PFSK-1 (cell line): ENCODE measurements at regions not wholly inside any gene's neighbourhood (a gene's known extent, or its start where the extent isn't known, plus 50 kb on each side); places are given as distances from the start of the nearest gene placed in this dataset.

Experiments
- FOXP2 ChIP-seq: optimal IDR thresholded peaks from 2 replicates; pipeline ENCODE3; 2011; ENCODE audit warnings: borderline replicate concordance, control low read depth, inconsistent platforms; ENCODE audit not compliant: insufficient read depth; ENCODE audit errors: extremely low read length, extremely low read depth
- POLR2AphosphoS5 ChIP-seq: IDR thresholded peaks from 2 replicates; pipeline ENCODE4 v1.6.1; 2012; ENCODE audit warnings: low read depth, mild to moderate bottlenecking, control low read depth, low read length, moderate library complexity
- SIN3A ChIP-seq: IDR thresholded peaks from 2 replicates; pipeline ENCODE4 v1.6.1; 2012; ENCODE audit warnings: mild to moderate bottlenecking, low read length, moderate library complexity, borderline replicate concordance; ENCODE audit not compliant: insufficient read depth
- TAF1 ChIP-seq: IDR thresholded peaks from 2 replicates; pipeline ENCODE4 v1.6.1; 2012; ENCODE audit warnings: low read length, control low read depth, borderline replicate concordance; ENCODE audit not compliant: insufficient read depth
- TF ChIP-seq, protein P1 (sequence below), 2 experiments: IDR thresholded peaks; 2 replicates each; pipeline versions ENCODE4 v1.6.1 to v1.8.0; 2011 to 2012; ENCODE audit warnings: low read depth in 2 of 2, low read length in 2 of 2, control low read depth in 1 of 2, inconsistent platforms in 1 of 2, mild to moderate bottlenecking in 1 of 2, moderate library complexity in 1 of 2; ENCODE audit not compliant: insufficient read depth in 1 of 2

DNA sequence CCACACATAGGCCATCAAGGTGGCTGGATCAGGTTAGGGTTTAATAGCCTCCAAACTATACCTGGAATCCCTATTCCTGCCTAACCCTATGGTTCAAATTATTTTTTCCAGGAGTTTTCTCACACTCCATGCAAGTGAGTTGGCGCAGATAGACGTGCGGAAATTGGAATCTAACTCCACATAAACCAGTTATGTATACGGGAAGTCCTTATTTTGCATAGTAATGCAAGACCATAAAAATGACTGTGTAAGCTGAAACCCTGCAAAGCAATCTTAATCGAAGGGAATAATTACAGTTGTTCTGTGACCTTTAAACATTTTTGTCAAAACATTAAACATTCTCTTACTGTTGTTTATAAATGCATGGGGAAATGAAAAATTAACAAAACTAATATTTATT, 200.1 kb upstream of the SIX2 start:
- TF ChIP-seq, protein P1, sequence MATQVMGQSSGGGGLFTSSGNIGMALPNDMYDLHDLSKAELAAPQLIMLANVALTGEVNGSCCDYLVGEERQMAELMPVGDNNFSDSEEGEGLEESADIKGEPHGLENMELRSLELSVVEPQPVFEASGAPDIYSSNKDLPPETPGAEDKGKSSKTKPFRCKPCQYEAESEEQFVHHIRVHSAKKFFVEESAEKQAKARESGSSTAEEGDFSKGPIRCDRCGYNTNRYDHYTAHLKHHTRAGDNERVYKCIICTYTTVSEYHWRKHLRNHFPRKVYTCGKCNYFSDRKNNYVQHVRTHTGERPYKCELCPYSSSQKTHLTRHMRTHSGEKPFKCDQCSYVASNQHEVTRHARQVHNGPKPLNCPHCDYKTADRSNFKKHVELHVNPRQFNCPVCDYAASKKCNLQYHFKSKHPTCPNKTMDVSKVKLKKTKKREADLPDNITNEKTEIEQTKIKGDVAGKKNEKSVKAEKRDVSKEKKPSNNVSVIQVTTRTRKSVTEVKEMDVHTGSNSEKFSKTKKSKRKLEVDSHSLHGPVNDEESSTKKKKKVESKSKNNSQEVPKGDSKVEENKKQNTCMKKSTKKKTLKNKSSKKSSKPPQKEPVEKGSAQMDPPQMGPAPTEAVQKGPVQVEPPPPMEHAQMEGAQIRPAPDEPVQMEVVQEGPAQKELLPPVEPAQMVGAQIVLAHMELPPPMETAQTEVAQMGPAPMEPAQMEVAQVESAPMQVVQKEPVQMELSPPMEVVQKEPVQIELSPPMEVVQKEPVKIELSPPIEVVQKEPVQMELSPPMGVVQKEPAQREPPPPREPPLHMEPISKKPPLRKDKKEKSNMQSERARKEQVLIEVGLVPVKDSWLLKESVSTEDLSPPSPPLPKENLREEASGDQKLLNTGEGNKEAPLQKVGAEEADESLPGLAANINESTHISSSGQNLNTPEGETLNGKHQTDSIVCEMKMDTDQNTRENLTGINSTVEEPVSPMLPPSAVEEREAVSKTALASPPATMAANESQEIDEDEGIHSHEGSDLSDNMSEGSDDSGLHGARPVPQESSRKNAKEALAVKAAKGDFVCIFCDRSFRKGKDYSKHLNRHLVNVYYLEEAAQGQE (IDR thresholded peaks at IDR 0.05; ENCODE audit: insufficient read depth in 1 of 2, low read depth in 2 of 2, low read length in 2 of 2): no peak
- no peak for TF ChIP-seq SIN3A
- no peak for TF ChIP-seq TAF1
- no peak for TF ChIP-seq POLR2AphosphoS5
- TF ChIP-seq FOXP2: no peak

DNA sequence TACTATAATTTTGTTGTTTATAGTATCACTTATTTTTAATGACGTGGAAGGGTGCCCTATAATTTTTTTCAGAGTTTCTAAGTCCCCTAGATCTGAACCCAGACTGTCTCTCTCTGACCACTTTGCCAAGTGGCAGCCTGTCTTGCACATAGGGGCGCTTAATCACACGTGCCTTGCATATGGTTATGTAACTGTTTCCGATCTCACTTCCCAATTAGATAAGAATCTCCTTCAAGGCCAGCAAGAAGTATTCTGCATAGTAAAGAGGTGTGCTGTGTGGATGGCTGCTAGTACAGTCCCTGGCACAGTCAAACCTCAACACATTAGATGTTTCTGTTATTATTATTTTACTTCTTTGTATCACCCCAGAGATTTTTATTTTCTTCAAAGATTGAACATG, 197.8 kb upstream of the SIX2 start:
- TF ChIP-seq, protein P1 (IDR thresholded peaks at IDR 0.05; ENCODE audit: insufficient read depth in 1 of 2, low read depth in 2 of 2, low read length in 2 of 2): no peak
- no peak for TF ChIP-seq POLR2AphosphoS5
- no peak for TF ChIP-seq FOXP2
- no peak for TF ChIP-seq SIN3A
- no peak for TF ChIP-seq TAF1

DNA sequence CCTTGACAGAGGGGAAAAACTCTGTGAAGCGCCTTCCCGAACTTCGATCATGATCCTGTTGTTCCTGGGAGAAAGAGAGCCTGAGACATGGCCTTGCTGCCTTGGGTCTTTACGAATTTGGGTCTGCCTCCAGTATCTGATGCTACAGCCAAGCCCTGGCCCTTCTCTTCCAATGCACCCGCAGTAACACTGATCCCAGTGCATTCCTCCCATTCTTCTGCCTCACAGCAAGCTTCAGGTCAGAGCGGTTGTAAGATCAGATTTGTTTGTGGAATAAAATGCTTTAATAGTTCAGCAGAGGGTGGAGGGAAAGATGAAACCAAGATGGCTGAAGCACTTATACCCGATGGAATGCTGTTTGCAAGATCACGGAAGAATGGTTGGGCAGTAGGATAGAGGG, 196.7 kb upstream of the SIX2 start:
- TF ChIP-seq, protein P1 (IDR thresholded peaks at IDR 0.05; ENCODE audit: insufficient read depth in 1 of 2, low read depth in 2 of 2, low read length in 2 of 2): no peak
- TF ChIP-seq POLR2AphosphoS5 (no peak), SIN3A (no peak), FOXP2 (no peak), TAF1 (no peak)

DNA sequence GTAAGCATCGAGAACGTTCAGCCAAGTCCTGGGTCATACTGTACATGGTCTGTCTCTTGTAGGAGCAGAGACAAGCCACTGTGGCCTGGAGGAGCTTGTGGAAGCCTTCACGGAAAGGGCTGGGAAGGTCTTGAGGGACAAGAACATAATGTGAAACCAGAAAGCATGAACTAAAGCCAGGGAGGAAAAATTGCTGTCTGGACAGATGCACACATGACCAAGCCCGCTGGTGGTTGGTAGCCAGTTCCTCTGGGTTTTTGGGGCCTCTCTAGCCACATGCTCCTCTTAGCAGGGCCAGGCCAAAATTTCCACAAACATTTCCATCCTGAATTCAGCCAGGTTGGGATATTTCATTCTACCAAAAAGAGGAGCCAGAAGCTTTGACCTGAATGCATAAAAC, 196.2 kb upstream of the SIX2 start:
- TF ChIP-seq FOXP2 (no peak), SIN3A (no peak)
- TF ChIP-seq, protein P1 (IDR thresholded peaks at IDR 0.05; ENCODE audit: insufficient read depth in 1 of 2, low read depth in 2 of 2, low read length in 2 of 2): no peak

DNA sequence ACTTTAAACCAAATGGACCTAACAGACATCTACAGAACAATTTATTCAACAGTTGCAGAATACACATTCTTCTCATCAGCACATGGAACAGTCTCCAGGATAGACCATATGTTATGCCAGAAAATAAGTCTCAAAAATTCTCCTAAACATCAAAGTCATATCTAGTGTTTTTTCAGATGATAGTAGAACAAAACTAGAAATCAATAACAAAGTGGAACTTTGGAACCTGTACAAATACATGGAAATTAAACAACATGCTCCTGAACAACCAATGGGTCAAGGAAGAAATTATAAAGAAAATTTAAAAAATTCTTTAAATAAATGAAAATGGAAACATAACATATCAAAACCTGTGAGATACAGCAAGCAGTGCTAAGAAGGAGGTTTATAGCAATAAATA, 194.1 kb upstream of the SIX2 start:
- no peak for TF ChIP-seq POLR2AphosphoS5
- TF ChIP-seq TAF1: no peak
- no peak for TF ChIP-seq SIN3A
- TF ChIP-seq, protein P1 (IDR thresholded peaks at IDR 0.05; ENCODE audit: insufficient read depth in 1 of 2, low read depth in 2 of 2, low read length in 2 of 2): no peak
- TF ChIP-seq FOXP2: no peak
